SHP77 (cell line): ENCODE measurements at regions not wholly inside any gene's neighbourhood (a gene's known extent, or its start where the extent isn't known, plus 50 kb on each side); places are given as distances from the start of the nearest gene placed in this dataset.
A peak's percentile ranks its signal among the peaks of the same experiment; 100 is the strongest.
"Not testable (repeated sequence)": the region's sequence is repeated elsewhere in the genome, so short reads cannot be mapped to it uniquely, and the experiment has no call there.

Source experiments
- DNase-seq, 2 experiments: peaks; one replicate each; lab custom pipeline; 2025; lab: John Stamatoyannopoulos, UW

- no peak for DNase-seq
Measured at GRCh38 chr3:176870451-176870850, 326.8 kb downstream of the TBL1XR1 start.

DNA sequence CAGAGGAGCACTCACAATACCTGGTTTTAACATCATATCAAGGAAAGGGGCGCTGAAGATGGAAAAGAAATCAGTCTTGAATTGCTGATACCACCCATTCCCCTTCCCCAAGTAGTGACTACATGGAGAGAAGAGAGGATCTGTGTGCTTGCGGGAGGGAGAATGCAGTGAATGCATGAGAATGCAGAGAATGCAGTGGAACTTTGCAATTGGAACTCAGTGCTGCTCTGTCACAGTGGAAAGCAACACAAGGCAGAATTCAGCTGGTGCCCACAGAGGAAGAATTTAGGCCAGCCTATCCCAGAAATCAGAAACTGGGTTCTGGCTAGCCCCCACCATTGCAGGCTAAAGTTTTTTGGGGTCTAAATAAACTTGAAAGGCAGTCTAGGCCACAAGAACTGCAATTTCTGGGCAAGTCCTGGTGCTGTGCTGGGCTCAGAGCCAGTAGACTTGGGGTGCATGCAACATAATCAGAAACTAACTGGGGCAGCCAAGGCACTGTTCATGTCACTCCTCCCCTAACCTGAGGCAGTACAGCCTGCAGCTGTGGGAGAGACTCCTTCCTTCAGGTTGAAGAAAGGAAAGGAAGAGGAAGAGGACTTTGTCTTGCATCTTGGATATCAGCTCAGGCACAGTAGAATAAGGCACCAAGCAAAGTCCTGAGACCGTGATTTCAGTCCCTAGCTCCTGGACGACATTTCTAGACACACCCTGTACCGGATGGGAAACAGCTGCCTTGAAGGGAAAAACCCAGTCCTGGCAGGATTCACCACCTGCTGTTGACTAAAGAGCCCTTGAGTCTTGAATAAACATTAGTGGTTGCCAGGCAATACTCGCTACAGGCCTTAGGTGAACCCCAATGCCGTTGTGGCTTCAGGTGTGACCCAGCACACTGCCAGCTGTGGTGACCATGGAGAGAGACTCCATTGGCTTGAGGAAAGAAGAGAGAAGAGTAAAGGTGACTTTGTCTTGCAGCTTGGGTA, 329.3 kb downstream of the TBL1XR1 start:
- DNase-seq: peak; percentile 94 to 96

- no peak for DNase-seq
Measured at GRCh38 chr3:176861137-176861536, 336.1 kb downstream of the TBL1XR1 start.

GRCh38 chr3:176856721-176857120, 340.6 kb downstream of the TBL1XR1 start:
- DNase-seq: no peak

DNA sequence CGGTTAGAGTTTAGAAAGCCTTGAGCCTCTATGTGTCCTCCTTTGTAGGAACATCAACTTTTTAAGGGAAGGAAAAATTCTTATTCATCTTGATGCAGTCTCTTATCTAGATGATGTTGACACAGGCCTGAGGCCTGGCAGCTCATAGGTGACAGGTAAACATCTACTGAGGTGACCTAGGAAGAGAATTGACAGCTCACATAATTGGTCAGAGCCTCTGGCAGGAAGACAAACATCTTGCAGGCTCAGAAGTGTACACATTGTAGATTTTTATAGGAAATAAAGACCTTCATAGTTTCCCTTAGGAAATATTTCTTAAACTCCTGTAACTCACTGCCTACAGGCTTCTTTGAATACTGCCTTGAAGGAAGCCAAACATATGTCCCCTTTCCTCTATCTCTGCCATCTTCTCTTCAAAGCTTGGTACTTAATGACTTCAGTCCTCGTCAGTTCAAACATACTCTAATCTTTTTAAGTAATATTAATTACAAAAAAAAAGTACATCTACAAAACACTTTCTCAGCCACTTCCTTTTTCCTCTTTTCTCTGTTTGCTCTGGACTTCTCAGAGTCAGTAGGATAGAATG, 341.3 kb downstream of the TBL1XR1 start:
- no peak for DNase-seq

DNA sequence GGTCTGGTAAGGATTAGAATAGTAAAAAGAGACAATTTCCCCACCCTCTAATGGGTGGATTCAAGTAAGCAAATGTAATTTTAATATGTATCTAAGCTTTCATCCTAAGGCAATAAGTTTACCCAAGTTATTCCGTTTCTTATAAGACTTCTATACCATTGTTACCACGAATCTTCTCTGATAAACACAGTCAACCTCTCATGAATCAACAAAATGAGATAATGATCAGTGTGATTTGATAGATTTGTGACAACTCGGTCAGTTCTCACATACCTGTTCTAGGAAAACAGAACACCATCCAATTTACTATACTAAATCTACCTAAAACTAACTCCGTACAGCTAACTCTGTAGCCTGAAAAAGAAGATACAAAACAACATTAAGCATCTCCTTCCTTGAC, 342.1 kb downstream of the TBL1XR1 start:
- no peak for DNase-seq

- DNase-seq: no peak
Measured at GRCh38 chr3:176850498-176850897, 346.8 kb downstream of the TBL1XR1 start.

DNA sequence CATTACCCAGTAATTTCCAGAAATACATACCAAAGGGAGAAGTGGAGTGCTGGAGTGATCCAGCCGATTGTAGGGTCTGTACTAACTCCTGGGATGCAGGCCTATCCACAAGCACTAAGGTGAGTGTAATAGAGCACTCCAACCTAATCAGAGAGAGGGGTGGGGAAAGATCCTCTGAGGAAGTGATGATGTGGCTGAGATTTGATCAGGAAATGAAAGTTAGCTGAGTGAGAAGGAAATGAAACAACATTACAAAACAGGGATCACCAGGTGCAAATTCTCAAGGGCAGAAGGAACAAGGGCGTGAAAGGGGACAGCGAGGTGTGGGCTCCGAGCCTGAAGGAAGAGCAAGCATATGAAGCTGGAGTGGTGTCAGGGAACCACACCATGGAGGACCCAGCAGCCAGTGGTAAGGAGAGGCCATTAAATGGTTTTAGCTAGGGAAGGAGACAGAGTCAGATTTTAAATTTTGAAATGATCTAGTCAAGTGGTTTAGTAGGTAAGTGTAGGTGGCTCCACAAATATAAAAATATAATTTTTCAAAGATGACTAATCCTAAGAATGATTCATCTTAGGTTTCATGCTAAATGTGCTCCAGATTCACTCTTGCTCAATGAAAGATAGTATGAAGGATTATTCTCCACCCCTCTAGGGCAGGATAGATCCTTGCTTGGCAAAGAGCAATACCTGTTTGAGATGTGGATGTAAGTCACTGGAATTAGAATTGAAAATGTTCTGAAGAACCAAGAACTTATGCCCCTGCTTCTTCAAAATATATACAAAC, 348.7 kb downstream of the TBL1XR1 start:
- no peak for DNase-seq

DNA sequence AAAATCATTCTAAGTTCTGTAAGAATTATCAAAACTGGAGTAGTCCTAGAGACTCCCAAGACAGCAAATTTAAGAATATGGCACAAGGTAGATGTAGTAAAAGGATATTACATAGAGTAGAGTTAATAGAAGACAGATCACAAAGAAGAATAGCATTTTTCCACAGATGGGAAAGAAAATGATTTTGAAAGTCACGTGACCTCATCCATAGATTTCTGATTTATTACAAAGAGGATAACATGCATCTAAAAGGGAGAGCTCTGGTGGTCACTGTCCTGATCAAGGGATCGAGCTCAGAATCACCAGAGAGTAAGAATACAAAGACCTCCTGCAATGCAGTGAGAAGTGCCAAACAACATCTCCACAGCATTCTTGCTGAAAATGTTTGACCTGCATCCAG, 354.4 kb downstream of the TBL1XR1 start:
- DNase-seq: no peak

GRCh38 chr3:176840641-176841286, 356.5 kb downstream of the TBL1XR1 start:
- DNase-seq: no peak

DNA sequence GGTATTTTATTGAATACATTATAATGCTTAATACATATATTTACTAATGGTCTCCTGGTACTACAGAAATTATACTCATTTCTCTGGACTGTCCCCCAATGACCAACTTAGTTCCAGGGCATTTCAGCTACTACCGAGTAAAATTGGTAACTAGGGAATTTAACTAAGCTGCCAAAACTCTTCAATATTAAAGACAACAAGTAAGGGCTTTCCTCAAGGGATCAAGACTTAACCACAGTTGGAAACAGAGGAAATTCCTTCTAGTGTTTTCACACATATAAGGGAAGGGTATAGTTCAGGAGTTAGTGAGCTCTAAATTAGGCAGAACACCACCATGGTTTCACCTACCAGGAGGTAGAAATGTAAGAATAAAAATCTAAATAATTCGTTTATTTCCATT, 357.4 kb downstream of the TBL1XR1 start:
- no peak for DNase-seq

DNA sequence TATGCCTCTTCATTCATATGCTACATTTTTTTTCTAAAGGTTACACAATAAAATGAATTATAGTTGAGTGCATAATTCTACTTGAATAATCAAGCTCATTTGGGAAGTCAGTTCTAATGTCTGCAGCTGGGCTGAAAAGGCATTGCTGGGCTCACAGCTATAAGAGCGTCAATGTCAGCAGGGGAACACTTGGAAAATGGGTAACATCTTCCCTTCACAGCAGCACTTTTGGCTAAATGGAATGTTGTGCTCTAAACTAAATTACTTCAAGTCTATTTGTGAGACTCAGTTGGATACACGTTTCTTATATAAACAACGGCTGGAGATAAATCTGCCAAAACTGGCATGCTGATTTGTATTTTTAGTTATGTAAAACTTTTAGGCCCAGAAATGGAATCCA, 357.8 kb downstream of the TBL1XR1 start:
- DNase-seq: no peak

- not testable (repeated sequence) for DNase-seq
Measured at GRCh38 chr3:176827244-176827643, 370.0 kb downstream of the TBL1XR1 start.

DNA sequence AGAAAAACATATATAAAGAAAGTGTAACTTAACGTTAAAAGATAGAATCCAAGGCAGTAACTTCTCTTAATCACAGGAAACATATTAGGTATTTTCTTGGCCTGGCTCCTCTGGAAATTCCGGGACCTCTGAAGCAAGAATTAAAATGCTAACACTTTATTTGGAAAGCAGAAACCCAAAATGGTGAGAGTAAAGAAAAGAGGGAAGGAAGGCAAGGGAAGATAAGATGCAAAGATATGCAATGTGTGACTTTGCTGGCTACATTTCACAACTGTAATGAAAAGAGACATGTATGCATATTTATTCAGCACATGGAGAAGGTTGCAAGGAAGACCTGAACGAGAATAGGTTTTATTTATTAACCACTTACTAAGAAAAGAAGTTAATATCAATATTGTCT, 372.5 kb downstream of the TBL1XR1 start:
- DNase-seq: no peak

DNA sequence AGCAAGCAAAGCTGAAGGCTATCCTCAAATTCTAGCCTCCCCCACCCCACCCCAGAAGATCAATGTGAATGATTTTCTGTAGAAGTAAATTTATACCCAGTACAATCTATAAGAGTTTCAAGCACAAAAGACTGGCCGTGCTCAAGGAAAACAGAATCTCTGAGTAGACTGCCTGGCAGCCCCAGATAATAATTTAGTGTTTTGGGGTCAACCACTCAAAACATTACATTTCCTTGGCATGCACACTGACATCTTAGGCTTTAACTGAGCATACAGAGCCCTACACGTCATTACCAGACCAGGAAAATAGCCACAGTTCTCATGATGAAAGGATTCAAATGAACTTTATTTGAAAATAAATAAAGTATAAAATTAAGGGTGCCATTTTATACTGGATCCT, 376.5 kb downstream of the TBL1XR1 start:
- no peak for DNase-seq

GRCh38 chr3:176816937-176817336, 380.3 kb downstream of the TBL1XR1 start:
- no peak for DNase-seq

DNA sequence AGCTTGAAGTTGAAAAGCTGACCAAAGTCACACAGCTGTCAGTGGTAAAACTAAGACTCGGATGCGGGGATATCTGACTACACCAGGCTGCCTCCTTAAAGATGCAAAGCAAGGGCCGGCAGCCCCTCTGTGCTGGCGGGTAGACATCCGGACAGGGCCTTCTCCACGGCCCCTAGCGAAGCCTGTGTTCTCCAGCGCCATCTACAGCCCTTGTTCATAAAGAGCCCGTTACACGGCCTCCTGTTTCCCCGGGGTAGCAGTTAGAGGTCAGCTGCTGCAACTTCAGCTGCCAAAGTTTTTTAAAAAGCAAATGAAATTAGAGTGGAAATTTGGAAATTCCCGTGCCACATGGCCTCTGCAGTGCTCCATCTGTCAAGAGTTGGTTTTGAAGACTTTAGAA, 383.0 kb downstream of the TBL1XR1 start:
- peak in 1 of 2 experiments; percentile 4 for DNase-seq

- DNase-seq: no peak
Measured at GRCh38 chr3:176807938-176808337, 389.3 kb downstream of the TBL1XR1 start.

- DNase-seq: no peak
Measured at GRCh38 chr3:176799675-176800074, 397.6 kb downstream of the TBL1XR1 start.

DNA sequence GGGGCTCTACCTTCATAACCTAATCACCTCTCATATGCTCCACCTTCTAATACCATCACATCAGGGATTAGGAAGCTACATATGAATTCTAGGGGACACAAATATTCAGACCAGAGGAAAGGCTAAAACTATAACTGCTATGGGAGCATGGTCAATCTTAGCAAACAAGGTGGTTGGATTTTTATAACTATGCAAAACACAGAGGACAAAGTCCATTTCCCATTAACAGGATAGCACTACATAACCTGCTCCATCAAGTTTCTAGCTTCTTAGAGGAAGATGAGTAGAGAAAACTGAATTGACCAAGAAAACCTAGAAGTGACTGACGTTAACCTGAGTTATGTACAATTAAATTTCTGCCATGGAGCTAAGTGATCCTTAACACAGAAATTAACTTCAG, 398.6 kb downstream of the TBL1XR1 start:
- no peak for DNase-seq

- no peak for DNase-seq
Measured at GRCh38 chr3:176796371-176796770, 400.9 kb downstream of the TBL1XR1 start.

DNA sequence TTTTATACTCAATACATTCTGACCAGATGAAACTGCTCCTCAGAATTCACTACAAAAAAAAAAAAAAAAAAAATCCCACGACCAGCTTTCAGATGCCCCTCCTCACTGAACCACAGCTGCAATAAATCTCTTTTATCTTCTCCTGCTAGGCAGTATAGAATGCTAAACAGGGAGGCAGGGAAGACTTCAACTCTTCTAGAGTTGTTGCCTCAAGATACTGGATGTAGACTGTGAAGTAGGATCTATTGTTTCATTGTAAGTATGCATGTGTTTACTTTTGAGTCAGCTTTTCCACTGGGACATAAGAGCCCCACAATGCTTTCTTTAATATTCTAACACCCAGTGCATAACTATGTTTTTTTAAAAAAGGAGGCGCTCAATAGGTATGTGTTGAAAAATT, 401.4 kb downstream of the TBL1XR1 start:
- DNase-seq: no peak
